Hindlimb muscle (tissue), 1 donor: ENCODE measurements at regions not wholly inside any gene's neighbourhood (a gene's known extent, or its start where the extent isn't known, plus 50 kb on each side); places are given as distances from the start of the nearest gene placed in this dataset.
"Not testable (repeated sequence)": the region's sequence is repeated elsewhere in the genome, so short reads cannot be mapped to it uniquely, and the experiment has no call there.

Source experiments
- DNase-seq: peaks from one replicate; pipeline ENCODE4 v3.0.0-alpha.2; 2013

DNA sequence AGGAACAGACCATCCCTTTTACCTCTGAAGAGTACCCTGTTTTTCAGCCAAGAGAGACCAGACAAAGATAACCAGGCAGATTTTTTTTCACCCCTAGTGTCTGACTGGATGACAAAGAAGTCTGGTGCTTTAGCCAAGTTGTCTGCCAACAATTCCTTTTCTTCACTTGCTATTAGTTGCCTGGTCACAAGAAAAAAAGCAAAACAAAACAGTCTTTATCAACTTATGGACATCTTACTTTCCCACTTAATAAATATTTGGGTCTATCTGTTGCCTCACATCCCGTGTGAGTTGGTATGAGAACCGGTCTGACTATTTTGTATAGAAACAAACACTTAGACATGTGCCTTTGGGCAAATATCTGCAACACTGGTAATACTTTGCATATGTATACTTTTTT is 662.9 kb downstream of the PLPP3 start:
- DNase-seq, result no peak

DNA sequence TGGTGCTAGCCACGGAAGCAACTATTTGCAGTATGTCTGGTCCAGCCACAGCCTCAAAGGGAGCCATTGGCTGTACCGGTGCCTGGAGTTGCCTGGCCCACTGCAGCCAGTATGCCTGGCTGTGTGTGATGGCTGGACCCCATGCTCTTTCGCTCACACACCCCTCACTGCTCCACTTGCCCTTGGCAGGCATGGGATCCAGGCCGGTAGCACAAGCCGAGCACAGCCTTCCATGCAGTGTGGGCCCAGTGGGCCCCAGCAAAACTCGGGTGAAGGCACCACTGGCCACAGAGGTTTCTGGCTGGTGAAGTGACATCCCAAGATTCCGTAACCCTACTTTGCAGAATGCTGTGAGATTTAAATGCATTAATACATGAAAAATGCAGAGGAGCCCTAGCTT is 665.8 kb downstream of the PLPP3 start:
- no peak for DNase-seq

DNA sequence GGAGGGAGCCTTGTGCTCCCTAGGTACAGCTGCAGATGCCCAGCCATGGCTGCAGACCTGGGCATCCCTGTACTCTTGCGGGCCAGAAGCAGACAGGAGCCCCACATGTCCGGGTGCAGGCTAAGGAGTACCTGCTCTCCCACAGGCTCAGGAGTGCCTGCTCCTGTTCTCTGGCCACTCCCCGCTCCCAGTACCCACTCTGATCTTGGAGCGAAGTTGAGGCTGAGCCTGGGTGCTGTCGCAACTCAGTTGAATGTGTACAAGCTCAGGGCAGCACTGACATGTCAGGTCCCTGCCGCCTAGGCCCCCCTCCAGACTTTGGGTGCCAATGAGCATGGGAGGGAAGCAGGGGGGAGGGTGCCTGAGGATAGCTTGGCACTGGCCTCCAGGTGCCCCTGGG is 666.9 kb downstream of the PLPP3 start:
- no peak for DNase-seq

DNA sequence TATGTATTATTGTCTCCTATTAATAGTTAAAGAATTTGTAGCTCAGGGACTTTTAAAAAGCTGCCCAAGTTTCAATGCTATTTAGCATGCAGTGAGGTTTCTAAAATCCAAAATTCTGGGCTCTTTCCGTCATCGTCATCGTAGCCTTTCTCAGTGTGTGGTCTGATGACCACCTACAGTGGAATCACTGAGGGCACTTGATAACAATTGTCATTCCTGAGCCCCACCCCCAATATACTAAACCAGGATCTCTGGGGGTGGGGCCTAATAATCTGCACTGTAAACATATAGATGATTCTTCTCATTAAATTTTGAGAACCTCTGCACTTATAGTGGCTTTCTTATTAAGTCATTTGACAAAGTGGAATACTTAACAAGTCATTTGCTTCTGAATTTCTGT is 674.8 kb downstream of the PLPP3 start:
- DNase-seq, result no peak

DNA sequence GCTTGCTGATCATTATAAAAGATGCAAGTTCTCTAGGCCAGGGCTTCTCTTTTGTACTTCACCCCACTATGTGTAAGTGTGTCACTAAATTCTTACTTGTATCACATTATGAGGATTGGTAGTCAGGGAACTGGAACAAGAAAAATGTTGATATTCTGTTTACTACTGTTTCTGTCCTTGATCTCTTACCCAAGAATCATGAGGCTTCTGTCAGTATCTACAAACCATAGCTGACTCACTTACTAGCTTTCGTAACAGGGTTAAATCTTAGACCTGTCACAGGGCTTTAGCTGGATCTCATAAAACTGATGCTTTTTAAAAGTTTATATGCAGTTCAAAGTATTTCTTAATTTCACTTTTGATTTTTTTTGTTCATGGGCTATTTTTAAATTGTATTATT is 681.2 kb downstream of the PLPP3 start:
- DNase-seq, result no peak

DNA sequence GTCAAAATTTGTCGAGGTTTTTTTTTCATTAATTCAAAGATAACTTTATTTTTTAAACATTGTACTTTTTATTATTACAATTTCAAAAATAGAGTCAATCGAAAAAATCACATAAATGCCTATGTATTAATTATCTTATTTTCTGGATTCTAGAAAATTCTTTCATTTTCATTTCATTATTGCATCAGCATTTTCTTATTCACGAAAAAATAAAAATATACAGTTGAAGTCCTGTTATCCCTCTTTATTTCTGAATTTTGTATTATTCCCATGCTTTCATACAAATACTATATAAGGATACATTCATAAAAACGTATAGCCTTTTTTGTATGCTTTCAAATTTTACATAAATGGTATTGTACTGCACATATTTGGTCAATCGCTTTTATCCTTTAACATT is 681.0 kb upstream of the USP24 start:
- no peak for DNase-seq

DNA sequence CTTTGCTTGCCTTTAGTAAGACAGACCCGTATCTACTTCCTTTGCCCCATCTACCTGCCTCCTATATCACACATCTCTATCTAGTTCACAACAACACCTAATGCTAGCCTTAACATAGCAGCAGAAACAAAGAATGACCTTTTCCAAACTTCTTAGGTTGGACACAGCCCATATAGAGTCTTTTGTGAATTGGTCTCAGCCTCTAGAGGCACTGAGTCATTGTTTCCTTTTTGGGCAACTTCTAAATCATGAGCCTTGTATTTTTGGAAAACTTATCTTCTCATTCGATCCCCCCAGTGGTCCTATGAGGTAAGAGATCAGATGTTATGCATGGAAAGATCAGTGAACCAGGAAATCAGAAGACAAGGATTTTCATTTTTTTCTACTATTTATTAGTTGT is 679.4 kb upstream of the USP24 start:
- no peak for DNase-seq

DNA sequence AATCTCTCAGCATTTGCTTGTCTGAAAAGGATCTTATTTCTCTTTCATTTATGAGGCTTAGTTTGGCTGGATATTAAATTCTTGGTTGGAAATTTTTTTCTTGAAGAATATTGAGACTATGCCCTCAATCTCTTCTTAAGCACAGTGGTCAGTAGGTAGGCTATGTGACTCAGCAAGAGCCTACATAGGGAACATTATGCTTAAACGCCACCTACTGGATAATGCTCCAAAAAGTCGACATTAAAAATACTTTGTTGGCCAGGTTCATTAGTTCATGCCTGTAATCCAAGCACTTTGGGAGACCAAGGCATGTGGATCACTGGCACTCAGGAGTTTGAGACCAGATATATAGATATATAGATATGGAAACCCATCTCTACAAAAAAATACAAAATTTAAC is 678.0 kb upstream of the USP24 start:
- no peak for DNase-seq

DNA sequence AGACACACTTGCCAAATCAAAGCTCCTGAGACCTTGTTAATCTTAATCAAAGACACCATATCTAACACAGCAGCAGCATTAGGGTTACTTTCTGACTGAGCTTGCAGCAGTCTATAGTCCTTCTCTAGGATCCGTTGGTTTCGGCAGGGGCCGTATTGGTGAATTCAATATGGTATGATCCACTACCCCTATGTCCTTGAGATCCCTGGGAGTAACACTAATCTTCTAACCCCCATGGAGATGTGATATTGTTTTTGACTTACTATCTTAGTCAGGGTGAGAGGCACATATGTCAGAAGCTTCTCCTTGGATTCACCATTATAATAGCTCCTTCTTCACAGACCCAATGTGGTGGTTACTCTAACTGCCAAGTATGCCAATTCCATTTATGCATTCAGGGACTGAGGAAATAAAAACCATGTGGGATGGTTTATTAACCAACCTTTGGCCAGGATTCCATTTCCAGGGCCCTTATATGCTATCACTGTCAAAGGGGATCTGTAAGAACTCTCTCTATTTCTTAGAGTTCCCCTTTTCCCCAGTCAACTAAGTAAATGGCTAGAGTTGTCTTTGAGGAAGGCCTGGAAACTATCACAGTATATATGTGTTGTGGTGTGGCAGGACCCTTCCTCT is 673.6 kb upstream of the USP24 start:
- DNase-seq, result no peak

DNA sequence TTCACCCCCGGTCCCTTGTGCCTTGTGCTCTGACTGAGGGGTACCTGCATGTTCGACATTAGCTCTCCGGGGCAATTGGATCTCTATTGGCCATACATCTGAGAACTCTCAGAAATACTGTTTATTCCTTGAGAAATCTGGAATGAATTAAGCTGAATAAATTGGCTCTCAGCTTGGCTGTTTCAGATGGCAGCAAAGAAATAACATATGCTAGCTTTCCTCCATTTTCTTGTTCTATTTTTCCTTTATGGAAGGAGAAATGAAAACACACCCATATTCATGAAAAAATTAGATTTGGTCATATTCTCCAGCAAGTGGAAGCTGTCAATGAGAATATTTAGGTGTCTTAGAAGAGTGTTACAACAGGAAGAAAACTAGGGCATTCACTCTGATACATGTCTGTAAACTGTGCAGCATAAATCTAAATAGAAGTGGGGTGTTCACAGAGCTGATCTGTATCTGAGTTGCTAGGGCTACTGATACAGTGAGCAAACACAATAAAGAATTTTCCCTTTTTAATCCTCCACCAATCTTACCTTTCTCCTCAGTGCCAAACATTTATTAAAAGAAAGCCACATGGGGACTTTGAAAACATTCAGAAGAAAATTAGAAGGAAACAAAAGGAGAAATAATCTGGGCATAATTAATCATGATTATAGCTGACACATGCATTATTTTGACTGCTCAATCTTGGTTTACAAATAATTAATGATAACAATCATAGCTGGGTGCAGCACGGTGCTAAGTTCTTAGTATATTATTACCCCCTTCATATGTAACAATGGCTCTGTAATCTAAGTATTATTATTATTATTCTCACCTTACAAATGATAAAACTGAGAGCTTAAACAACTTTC is 671.9 kb upstream of the USP24 start:
- no peak for DNase-seq

DNA sequence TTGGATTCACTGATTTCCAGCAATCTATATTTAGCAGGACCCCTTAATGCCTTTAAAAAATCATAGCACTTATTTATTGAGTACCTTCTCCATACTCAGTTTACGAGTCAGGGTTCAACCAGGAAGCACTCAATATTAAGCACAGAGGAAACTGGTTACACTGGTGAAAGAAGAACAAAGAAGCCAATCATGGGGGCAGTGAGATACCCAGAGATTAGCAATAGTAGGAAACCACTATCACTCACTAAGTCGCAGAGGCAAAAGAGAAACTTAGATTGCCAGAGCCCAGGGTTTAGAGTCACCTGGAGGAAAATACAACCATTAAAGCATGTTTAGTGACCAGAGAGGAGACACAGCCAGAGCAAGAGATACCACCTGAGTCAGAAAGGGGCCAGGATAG is 670.5 kb upstream of the USP24 start:
- DNase-seq, result no peak

DNA sequence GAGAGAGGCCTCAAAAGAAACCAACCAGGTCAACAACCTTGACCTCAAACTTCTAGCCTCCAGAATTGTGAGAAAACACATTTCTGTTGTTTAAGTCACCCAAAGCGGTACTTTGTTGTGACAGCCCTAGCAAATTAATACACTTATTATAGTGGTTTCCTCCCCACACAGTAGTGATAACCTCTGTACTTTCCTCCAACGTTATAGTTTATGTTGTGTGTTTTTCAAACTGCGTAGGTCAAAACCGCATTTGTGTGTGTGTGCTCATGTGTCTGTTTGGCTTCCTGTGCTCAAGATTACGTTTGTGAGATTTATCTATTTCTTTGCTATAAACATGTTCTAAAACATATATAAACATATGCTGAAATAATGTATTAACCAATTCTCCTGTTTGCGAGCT is 667.8 kb upstream of the USP24 start:
- no peak for DNase-seq

DNA sequence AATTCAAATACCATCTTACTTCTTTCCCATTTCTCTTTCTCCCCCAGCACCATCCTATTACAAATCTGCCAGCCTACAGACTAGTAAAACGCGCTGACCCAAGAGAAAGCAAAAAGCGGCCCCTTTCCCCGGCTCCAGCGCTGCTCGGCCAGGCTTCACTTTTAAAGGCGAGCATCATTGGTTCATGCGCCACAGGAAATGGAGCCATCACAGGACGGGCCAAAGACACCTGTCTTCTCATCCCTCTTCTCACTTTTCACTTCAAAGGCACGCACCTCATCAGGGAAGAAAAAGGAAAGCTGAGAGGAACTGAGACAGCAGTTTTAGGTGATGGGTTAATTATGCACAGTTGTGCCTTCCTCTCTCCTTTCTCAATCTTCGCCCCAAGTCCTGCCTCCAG is 664.2 kb upstream of the USP24 start:
- no peak for DNase-seq

DNA sequence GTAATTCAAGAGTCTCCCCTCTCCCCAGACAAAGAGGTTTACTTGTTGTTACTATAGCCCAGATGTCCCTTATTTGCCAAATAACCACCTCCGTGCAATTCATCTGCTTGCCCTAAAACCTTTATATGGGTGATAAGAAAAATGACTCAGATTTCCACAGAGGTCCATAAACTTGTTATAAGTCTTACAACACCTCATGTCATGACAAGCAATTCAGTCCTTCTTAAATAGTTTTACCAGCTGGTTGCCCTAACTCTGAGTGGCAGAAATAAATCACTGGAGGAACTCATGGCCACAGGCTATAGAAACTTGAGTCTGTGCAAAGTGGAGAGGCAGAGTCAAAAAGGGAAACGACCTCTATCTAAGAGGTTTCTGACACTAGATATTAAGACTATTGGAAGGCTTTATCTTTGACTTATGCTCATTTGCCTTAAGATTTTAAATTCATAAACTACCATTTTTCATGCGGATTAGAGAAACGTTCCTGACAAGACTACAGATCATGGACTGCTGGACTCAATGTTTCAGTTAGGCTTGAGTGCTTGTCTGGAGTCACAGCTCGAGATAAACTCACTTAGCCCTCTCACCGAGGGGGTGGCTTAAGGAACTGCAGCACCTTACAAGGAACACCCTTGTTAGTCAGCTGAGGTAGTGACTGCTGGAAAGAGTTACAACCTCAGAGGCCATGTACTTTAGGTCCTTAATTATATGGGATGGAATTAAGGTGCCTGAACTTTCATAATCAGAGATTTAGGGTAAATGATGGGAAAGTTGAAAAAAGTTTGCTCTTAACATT is 662.5 kb upstream of the USP24 start:
- DNase-seq, result no peak

DNA sequence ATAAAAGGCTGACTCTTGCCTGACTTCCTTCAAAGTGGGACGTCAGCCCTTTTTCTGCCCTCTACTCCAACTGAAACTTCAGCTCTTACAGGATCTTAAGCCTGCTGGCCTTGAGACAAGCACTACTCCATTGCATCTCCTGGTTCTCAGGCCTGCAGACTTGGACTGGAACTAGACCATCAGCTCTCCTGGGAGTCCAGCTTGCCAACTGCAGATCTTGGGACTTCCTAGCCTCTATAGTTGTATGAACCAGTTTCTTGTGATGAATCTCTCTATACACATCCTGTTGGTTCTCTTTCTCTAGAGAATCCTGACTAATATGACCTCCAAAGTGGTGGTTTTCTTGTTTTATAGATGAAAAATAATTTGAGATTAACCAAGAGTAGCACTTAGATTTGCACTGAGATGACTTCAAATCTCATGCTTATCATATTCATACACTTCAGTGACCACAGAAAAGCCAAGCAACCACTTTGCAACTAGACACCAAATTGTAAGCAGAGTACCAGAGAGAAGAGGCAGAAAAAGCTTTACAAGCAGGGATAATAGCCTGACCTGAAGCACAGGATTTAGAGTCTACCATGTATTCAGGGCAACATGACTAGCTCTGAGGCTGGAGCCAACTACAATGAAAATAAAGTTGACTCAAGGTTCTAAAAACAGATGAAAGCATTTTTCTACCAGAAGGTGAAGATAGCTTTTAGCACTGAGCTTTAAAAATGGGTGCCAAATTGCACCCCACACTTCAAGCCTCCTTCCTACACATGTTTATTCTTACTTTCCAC is 661.3 kb upstream of the USP24 start:
- DNase-seq, result no peak

DNA sequence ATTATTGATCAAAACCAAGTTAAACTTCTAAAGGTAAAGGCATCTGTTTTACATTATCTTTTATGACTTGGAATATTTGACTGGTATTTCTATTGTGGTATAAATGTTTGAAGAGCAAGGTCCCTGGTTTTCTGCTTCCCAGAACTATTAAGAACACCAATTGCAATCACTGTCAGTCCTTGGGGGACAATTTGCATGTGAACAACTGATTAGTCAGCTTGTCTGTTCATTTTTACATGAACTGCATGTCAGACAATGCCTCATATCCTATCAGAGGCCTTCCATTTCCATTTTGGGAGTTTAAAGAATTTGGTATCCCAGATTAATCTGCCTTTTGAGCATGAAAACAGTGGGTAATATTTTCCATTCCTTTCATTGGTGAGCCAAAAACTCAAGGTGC is 654.9 kb upstream of the USP24 start:
- no peak for DNase-seq

DNA sequence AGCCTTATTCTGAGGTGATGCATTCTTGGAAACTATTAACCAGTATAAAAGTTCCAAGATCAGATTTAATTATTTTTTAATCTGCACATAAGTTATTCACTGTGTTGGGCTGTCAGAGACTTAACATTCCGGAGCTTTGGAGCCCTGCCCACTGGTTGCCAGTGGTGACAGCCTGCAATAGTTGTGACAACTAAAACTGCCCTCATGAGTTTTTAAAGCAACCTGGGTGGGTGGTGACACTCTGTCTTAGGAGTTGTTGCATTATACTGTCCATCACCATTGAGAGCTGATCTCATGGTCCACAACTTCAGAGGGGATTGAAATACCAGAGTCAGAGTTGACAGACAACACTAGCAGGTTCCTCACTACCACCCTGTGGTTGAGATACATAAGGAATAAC is 653.9 kb upstream of the USP24 start:
- no peak for DNase-seq

DNA sequence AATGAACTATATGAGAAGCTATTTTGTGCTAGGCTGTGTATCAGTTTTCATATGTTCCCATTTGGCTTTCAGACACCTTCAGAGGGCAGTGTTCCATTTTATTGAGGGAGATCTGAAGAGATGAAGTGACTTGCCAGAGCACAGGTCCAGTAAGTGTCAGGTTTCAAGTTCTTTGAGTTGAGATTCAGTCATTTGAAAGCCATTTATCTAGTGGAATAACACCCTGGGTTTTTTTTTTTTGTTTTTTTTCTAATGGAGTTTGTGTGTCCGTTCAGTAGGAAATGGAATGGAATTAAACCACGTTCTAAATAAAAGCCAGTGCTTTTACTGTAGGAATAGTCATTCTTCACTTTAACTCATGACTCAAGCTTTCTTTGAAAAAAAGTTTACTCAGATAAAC is 652.9 kb upstream of the USP24 start:
- no peak for DNase-seq

DNA sequence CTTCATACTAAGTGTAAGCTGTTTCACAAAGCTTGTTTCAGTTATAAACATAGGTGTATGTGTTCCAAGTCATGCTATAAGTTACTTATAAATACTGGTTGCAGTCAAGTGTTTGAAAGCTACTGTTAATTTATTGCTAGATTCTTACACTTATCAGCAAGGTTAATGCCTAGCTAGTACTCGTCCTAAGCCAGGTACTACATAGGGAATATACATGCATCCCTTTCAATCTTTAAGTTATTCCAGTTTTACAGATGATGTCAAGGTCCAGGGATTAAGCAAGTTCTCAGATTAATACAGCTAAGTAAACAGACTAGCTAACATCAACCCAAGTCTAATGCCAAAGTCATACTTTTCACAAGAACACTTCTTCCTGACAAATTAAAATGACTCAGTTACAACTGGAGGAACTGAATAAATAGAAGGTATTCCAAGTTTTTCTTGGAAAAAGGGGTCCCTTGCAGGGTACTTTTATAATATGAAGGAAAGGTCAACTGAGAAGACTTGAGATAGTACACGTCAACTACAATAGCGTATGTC is 652.2 kb upstream of the USP24 start:
- no peak for DNase-seq

DNA sequence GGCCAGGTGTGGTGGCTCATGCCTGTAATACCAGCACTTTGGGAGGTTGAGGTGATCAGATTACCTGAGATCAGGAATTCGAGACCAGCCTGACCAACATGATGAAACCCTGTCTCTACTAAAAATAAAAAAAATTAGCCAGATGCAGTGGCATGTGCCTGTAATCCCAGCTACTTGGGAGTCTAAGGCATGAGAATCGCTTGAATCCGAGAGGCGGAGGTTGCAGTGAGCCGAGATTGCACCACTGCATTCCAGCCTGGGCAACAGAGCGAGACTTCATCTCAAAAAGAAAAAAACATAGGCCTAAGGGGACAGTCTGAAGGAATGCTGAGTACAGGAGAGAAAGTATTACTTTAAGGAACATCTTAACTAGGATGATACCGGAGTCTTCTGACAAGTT is 650.6 kb upstream of the USP24 start:
- DNase-seq, result not testable (repeated sequence)

DNA sequence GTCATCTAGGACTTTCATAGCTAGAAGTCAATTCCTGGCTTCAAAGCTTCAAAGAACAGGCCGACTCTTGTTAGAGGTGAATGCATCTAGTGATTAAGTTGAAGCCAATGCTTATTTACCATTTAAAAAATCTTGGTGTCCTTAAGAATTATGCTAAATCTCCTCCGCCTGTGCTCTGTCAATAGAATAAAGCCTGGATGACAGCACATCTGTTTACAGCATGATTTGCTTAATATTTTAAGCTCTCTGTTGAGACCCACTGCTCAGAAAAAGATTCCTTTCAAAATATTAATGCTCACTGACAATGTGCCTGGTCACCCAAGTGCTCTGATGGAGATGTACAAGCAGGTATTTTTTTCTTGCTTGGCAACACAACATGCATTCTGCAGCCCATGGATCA is 649.1 kb upstream of the USP24 start:
- DNase-seq, result no peak

DNA sequence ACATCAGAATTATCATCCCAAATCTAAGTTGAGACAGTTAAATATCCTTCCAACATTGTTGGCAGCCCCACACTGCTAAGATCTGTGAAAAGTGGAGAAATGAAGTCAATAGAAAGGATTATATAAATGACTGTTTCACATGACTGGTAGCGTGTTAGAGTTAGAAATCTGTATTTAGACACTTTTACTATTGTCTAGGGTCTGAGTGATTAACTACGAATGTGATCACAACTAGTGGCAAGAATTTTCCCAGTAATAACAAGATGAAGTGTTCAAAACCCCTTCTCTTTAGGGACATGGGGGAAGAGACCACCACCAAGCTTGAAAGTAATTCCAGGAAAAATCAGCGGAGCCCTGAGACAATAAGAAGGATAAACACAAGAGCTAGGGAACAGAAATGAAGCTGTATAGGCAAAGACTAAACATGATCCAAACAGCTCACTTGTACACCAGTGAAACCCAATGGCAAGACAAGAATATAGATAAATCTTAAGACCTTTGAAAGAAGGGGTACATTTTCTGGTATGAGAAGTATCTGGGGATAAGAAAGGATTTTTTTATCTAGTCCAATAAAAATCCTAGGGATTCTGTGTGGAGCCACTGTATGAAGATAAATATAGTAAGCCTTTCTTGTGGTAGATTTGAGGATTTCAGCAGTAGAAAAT is 646.6 kb upstream of the USP24 start:
- DNase-seq, result no peak
